ENCODE measurements at regions not wholly inside any gene's neighbourhood (a gene's known extent, or its start where the extent isn't known, plus 50 kb on each side); places are given as distances from the start of the nearest gene placed in this dataset.

DNA sequence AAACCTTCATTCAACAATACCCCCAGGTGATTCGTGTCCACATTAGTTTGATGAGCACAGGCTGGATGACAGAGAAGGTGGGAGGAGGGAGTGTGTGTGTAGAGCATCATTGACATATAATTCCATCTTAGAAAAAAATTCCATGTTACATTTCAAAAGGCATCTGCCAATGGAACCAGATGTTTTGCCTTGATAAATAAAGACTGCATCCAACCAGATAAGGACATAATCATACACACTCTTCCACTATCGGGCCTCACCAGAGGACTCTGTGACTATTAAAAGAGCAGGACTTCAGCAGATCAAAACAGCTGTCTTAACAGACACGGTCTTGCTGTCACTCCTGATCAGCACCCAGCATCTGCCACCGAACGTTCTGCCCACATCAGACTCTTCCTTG lies 96.4 kb upstream of the SPIN1 start:
- TF ChIP-seq, protein P1, sequence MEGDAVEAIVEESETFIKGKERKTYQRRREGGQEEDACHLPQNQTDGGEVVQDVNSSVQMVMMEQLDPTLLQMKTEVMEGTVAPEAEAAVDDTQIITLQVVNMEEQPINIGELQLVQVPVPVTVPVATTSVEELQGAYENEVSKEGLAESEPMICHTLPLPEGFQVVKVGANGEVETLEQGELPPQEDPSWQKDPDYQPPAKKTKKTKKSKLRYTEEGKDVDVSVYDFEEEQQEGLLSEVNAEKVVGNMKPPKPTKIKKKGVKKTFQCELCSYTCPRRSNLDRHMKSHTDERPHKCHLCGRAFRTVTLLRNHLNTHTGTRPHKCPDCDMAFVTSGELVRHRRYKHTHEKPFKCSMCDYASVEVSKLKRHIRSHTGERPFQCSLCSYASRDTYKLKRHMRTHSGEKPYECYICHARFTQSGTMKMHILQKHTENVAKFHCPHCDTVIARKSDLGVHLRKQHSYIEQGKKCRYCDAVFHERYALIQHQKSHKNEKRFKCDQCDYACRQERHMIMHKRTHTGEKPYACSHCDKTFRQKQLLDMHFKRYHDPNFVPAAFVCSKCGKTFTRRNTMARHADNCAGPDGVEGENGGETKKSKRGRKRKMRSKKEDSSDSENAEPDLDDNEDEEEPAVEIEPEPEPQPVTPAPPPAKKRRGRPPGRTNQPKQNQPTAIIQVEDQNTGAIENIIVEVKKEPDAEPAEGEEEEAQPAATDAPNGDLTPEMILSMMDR (IDR thresholded peaks at IDR 0.05 in 4 of 5, conservative IDR thresholded peaks at IDR 0.05 in 1 of 5), result no peak
- TF ChIP-seq POLR2A (IDR thresholded peaks at IDR 0.05), result no peak

Data from gastrocnemius medialis (tissue), 4 donors.